Ectodermal cell (in vitro differentiated cells): ENCODE measurements at regions not wholly inside any gene's neighbourhood (a gene's known extent, or its start where the extent isn't known, plus 50 kb on each side); places are given as distances from the start of the nearest gene placed in this dataset.

ENCODE experiments used
- H3K27ac ChIP-seq: 2 replicates; pipeline ENCODE4 v1.7.0; 2013; ENCODE audit warnings: mild to moderate bottlenecking, low read depth, low read length; ENCODE audit not compliant: insufficient read depth, poor library complexity, severe bottlenecking
- H3K27me3 ChIP-seq: 2 replicates; pipeline ENCODE4 v1.7.0; 2013; ENCODE audit warnings: mild to moderate bottlenecking, low read length; ENCODE audit not compliant: insufficient read depth, control insufficient read depth, poor library complexity, severe bottlenecking
- H3K36me3 ChIP-seq: one replicate; pipeline ENCODE4 v1.7.0; 2013; ENCODE audit warnings: low read length; ENCODE audit not compliant: control insufficient read depth, insufficient read depth
- H3K4me1 ChIP-seq: one replicate; pipeline ENCODE4 v1.7.0; 2013; ENCODE audit warnings: low read length; ENCODE audit not compliant: control insufficient read depth, insufficient read depth
- H3K4me3 ChIP-seq: 2 replicates; pipeline ENCODE4 v1.7.0; 2013; ENCODE audit warnings: low read depth, low read length, control low read depth; ENCODE audit not compliant: insufficient read depth
- H3K9me3 ChIP-seq: 2 replicates; pipeline ENCODE4 v1.7.0; 2013; ENCODE audit warnings: mild to moderate bottlenecking, low read length, moderate library complexity; ENCODE audit not compliant: control insufficient read depth
- WGBS, 2 experiments: methylation state at CpG; one replicate each; pipeline ENCODE4 v1.1.7; 2013; ENCODE audit warnings: missing lambda C conversion rate in 2 of 2; 5-methylcytosine and 5-hydroxymethylcytosine counted together

- Histone ChIP-seq H3K27ac (no peak overlapping the region), H3K36me3 (no peaks in the 10 kb centered on the region), H3K4me3 (no peak overlapping the region), H3K27me3 (no peaks in the 10 kb centered on the region), H3K9me3 (no peaks in the 10 kb centered on the region), H3K4me1 (no peaks in the 10 kb centered on the region)
- WGBS, 2 experiments = 86 to 96% methylated on average over 6 of the region's 8 CpGs
Observed at GRCh38 chr12:124726596-124727263, 136.9 kb downstream of the SCARB1 start.

- no peaks in the 10 kb centered on the region for H3K27me3 ChIP-seq
- H3K4me1 ChIP-seq = peaks cover 2% of the 10 kb centered on the region
- H3K9me3 ChIP-seq = no peaks in the 10 kb centered on the region
- 93 to 96% methylated on average over 7 of the region's 7 CpGs for whole genome bisulfite sequencing, 2 experiments
- H3K4me3 ChIP-seq = no peak overlapping the region
- no peaks in the 10 kb centered on the region for H3K36me3 ChIP-seq
- no peak overlapping the region for H3K27ac ChIP-seq
Observed at GRCh38 chr12:124725597-124726237, 137.9 kb downstream of the SCARB1 start.

- 94 to 95% methylated on average over 9 of the region's 9 CpGs for WGBS, 2 experiments
- Histone ChIP-seq H3K27me3 (no peaks in the 10 kb centered on the region), H3K4me3 (no peak overlapping the region), H3K27ac (no peak overlapping the region), H3K9me3 (no peaks in the 10 kb centered on the region), H3K4me1 (peaks cover 5% of the 10 kb centered on the region), H3K36me3 (no peaks in the 10 kb centered on the region)
Observed at GRCh38 chr12:124725099-124725498, 138.6 kb downstream of the SCARB1 start.

- H3K9me3 ChIP-seq = no peaks in the 10 kb centered on the region
- H3K27ac ChIP-seq = no peak overlapping the region
- WGBS, 2 experiments = 80 to 98% methylated on average over 3 of the region's 3 CpGs
- no peaks in the 10 kb centered on the region for H3K36me3 ChIP-seq
- H3K4me1 ChIP-seq = peaks cover 5% of the 10 kb centered on the region
- H3K27me3 ChIP-seq = no peaks in the 10 kb centered on the region
- H3K4me3 ChIP-seq = no peak overlapping the region
Observed at GRCh38 chr12:124722878-124723277, 140.8 kb downstream of the SCARB1 start.

GRCh38 chr12:124721501-124722162 lies 142.0 kb downstream of the SCARB1 start:
- no peaks in the 10 kb centered on the region for H3K9me3 ChIP-seq
- peaks cover 5% of the 10 kb centered on the region for H3K4me1 ChIP-seq
- no peaks in the 10 kb centered on the region for H3K36me3 ChIP-seq
- no peak overlapping the region for H3K4me3 ChIP-seq
- H3K27ac ChIP-seq = no peak overlapping the region
- no peaks in the 10 kb centered on the region for H3K27me3 ChIP-seq
- 87 to 89% methylated on average over 3 of the region's 3 CpGs for WGBS, 2 experiments

GRCh38 chr12:124720681-124721500 lies 142.8 kb downstream of the SCARB1 start:
- no peak overlapping the region for H3K4me3 ChIP-seq
- H3K4me1 ChIP-seq = peaks cover 8% of the 10 kb centered on the region
- 85 to 89% methylated on average over 16 of the region's 16 CpGs for WGBS, 2 experiments
- H3K9me3 ChIP-seq = no peaks in the 10 kb centered on the region
- H3K27ac ChIP-seq = no peak overlapping the region
- H3K27me3 ChIP-seq = no peaks in the 10 kb centered on the region
- H3K36me3 ChIP-seq = no peaks in the 10 kb centered on the region

GRCh38 chr12:124720004-124720680 lies 143.5 kb downstream of the SCARB1 start:
- Histone ChIP-seq H3K36me3 (no peaks in the 10 kb centered on the region), H3K27ac (no peak overlapping the region), H3K27me3 (no peaks in the 10 kb centered on the region), H3K4me3 (no peak overlapping the region), H3K4me1 (peaks cover 15% of the 10 kb centered on the region), H3K9me3 (no peaks in the 10 kb centered on the region)
- WGBS, 2 experiments = 86 to 88% methylated on average over 14 of the region's 14 CpGs

- no peaks in the 10 kb centered on the region for H3K9me3 ChIP-seq
- no peak overlapping the region for H3K27ac ChIP-seq
- H3K27me3 ChIP-seq = no peaks in the 10 kb centered on the region
- H3K4me1 ChIP-seq = peaks cover 17% of the 10 kb centered on the region
- no peaks in the 10 kb centered on the region for H3K36me3 ChIP-seq
- no peak overlapping the region for H3K4me3 ChIP-seq
- 85 to 86% methylated on average over 12 of the region's 12 CpGs for WGBS, 2 experiments
Observed at GRCh38 chr12:124719231-124719630, 144.4 kb downstream of the SCARB1 start.

- H3K4me1 ChIP-seq = peaks cover 22% of the 10 kb centered on the region
- 88 to 98% methylated on average over 5 to 8 of the region's 8 CpGs for WGBS, 2 experiments
Observed at GRCh38 chr12:124718458-124718857, 145.2 kb downstream of the SCARB1 start.

More at GRCh38 chr12:124718458-124718857, 145.2 kb downstream of the SCARB1 start:
- H3K27me3 ChIP-seq = no peaks in the 10 kb centered on the region
- H3K4me3 ChIP-seq = no peak overlapping the region
- H3K36me3 ChIP-seq = no peaks in the 10 kb centered on the region
- no peaks in the 10 kb centered on the region for H3K9me3 ChIP-seq
- H3K27ac ChIP-seq = no peak overlapping the region
